Astrocyte of the cerebellum (primary cell): ENCODE measurements at regions not wholly inside any gene's neighbourhood (a gene's known extent, or its start where the extent isn't known, plus 50 kb on each side); places are given as distances from the start of the nearest gene placed in this dataset.

ENCODE experiments used
- DNase-seq: peaks from one replicate; pipeline ENCODE4 v3.0.0-alpha.2; 2011; ENCODE audit warnings: low read depth
- H3K4me3 ChIP-seq: 2 replicates; pipeline ENCODE4 v1.5.1; 2011; ENCODE audit warnings: mild to moderate bottlenecking, low read depth, low read length, moderate library complexity
- in situ Hi-C: cut with HindIII; loops from 2 replicates; pipeline ENCODE4 v1.10.0; 2017; ENCODE audit warnings: low sequenced_read_pairs
- TF ChIP-seq, protein P1 (sequence below): IDR thresholded peaks from 2 replicates; pipeline ENCODE4 v1.5.1; 2012; ENCODE audit warnings: low read length, low read depth, moderate library complexity, mild to moderate bottlenecking; ENCODE audit errors: missing control alignments

DNA sequence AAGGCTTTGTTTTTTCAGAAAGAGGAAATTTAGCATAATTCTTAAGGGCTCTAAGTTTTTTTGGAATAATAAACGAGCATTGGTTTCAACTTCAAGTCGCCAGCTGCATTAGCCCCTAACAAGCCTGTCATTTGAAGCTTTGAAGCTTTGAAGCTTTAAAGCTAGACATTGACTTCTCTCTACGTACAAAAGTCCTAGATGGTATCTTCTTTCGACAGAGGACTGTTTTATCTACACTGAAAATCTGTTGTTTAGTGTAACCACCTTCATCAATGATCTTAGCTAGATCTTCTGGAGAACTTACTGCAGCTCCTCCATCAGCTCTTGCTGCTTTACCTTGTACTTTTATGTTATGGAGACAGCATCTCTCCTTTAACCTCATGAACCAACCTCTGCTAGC lies 79.6 kb upstream of the TMEM72 start:
- TF ChIP-seq, protein P1, sequence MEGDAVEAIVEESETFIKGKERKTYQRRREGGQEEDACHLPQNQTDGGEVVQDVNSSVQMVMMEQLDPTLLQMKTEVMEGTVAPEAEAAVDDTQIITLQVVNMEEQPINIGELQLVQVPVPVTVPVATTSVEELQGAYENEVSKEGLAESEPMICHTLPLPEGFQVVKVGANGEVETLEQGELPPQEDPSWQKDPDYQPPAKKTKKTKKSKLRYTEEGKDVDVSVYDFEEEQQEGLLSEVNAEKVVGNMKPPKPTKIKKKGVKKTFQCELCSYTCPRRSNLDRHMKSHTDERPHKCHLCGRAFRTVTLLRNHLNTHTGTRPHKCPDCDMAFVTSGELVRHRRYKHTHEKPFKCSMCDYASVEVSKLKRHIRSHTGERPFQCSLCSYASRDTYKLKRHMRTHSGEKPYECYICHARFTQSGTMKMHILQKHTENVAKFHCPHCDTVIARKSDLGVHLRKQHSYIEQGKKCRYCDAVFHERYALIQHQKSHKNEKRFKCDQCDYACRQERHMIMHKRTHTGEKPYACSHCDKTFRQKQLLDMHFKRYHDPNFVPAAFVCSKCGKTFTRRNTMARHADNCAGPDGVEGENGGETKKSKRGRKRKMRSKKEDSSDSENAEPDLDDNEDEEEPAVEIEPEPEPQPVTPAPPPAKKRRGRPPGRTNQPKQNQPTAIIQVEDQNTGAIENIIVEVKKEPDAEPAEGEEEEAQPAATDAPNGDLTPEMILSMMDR: no peak
- in situ Hi-C loops: no loop called here
- H3K4me3 ChIP-seq: no peak overlapping the region
- DNase-seq: no peak

- no peak for DNase-seq
- TF ChIP-seq, protein P1: no peak
- in situ Hi-C loops: no loop called here
- no peak overlapping the region for H3K4me3 ChIP-seq
Observed at GRCh38 chr10:44832595-44833390, 78.3 kb upstream of the TMEM72 start.

- in situ Hi-C loops: no loop called here
- H3K4me3 ChIP-seq: no peak overlapping the region
- TF ChIP-seq, protein P1: no peak
- DNase-seq: no peak
Observed at GRCh38 chr10:44834131-44834530, 77.0 kb upstream of the TMEM72 start.

- no peak overlapping the region for H3K4me3 ChIP-seq
- no peak for DNase-seq
- in situ Hi-C loops: no loop called here
- TF ChIP-seq, protein P1: no peak
Observed at GRCh38 chr10:44835300-44835699, 75.8 kb upstream of the TMEM72 start.

DNA sequence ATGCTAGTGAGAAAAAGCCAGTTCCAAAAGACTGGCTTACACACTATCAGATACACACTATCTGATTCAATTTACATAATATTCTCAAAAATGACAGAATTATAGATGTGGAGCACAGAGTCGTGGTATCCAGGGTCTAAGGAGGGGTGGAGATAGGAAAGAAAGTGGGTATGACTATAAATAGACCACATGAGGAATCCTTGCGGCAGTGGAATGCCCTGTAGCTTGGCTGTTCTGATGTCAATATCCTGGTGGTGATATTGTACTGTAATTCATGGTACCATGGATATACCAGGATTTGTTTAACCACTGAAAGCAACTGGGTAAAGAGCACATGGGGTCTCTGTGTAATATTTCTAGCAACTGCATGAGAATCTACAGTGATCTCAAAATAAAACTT lies 67.7 kb upstream of the TMEM72 start:
- H3K4me3 ChIP-seq: no peak overlapping the region
- TF ChIP-seq, protein P1: no peak
- in situ Hi-C loops: no loop called here
- no peak for DNase-seq

GRCh38 chr10:44845361-44846175 lies 65.6 kb upstream of the TMEM72 start:
- no peak for DNase-seq
- H3K4me3 ChIP-seq: no peak overlapping the region
- TF ChIP-seq, protein P1: no peak
- in situ Hi-C loops: no loop called here
